GM23248 (cell line): ENCODE measurements at regions not wholly inside any gene's neighbourhood (a gene's known extent, or its start where the extent isn't known, plus 50 kb on each side); places are given as distances from the start of the nearest gene placed in this dataset.

Experiments used
- DNase-seq: peaks from one replicate; pipeline ENCODE4 v3.0.0-alpha.2; 2015
- H2AFZ ChIP-seq: fragments of 200-600 bp; sonication (generic); 2 replicates; pipeline ENCODE4 v1.6.1; 2016; ENCODE audit warnings: antibody characterized with exemption
- H3F3A ChIP-seq: fragments of 200-600 bp; sonication (generic); 2 replicates; pipeline ENCODE4 v1.6.1; 2016; ENCODE audit warnings: mild to moderate bottlenecking, antibody characterized with exemption, mixed run types; ENCODE audit not compliant: insufficient read depth
- H3K27ac ChIP-seq: fragments of 200-600 bp; sonication (generic); 2 replicates; pipeline ENCODE4 v1.5.1; 2016; ENCODE audit warnings: mild to moderate bottlenecking
- H3K27me3 ChIP-seq: fragments of 200-600 bp; sonication (generic); replicated peaks from 2 replicates; pipeline ENCODE4 v1.6.1; 2016; ENCODE audit warnings: mild to moderate bottlenecking; ENCODE audit not compliant: insufficient read depth
- H3K36me3 ChIP-seq: fragments of 200-600 bp; sonication (generic); 2 replicates; pipeline ENCODE4 v1.6.1; 2016; ENCODE audit warnings: low read depth, mild to moderate bottlenecking
- H3K4me1 ChIP-seq: fragments of 200-600 bp; sonication (generic); 2 replicates; pipeline ENCODE4 v1.6.1; 2016; ENCODE audit warnings: mild to moderate bottlenecking; ENCODE audit not compliant: insufficient read depth
- H3K4me2 ChIP-seq: fragments of 200-600 bp; sonication (generic); one replicate; pipeline ENCODE4 v1.6.1; 2016; ENCODE audit warnings: mild to moderate bottlenecking; ENCODE audit not compliant: unreplicated experiment
- H3K4me3 ChIP-seq: fragments of 200-600 bp; sonication (generic); 2 replicates; pipeline ENCODE4 v1.5.1; 2016; ENCODE audit warnings: mild to moderate bottlenecking
- H3K79me2 ChIP-seq: fragments of 200-600 bp; sonication (generic); 2 replicates; pipeline ENCODE4 v1.6.1; 2016; ENCODE audit warnings: mild to moderate bottlenecking; ENCODE audit not compliant: insufficient read depth
- H3K9ac ChIP-seq: fragments of 200-600 bp; sonication (generic); 2 replicates; pipeline ENCODE4 v1.6.1; 2016; ENCODE audit warnings: mild to moderate bottlenecking
- H3K9me2 ChIP-seq: fragments of 200-600 bp; sonication (generic); 2 replicates; pipeline ENCODE4 v1.6.1; 2016; ENCODE audit warnings: mixed run types, mild to moderate bottlenecking, moderate library complexity; ENCODE audit not compliant: insufficient read depth
- H3K9me3 ChIP-seq: fragments of 200-600 bp; sonication (generic); one replicate; pipeline ENCODE4 v1.6.1; 2017; ENCODE audit warnings: low read depth
- H4K20me1 ChIP-seq: fragments of 200-600 bp; sonication (generic); 2 replicates; pipeline ENCODE4 v1.6.0; 2016; ENCODE audit not compliant: insufficient read depth
- EZH2 ChIP-seq: fragments of 200-600 bp; sonication (generic); IDR thresholded peaks from 2 replicates; pipeline ENCODE4 v1.6.1; 2018; ENCODE audit warnings: antibody characterized with exemption, mild to moderate bottlenecking; ENCODE audit not compliant: insufficient read depth, poor library complexity, severe bottlenecking
- EZH2phosphoT487 ChIP-seq: fragments of 200-600 bp; sonication (generic); IDR thresholded peaks from 2 replicates; pipeline ENCODE4 v1.6.1; 2018; ENCODE audit warnings: antibody characterized with exemption, moderate library complexity, mild to moderate bottlenecking, low read depth; ENCODE audit not compliant: insufficient read depth
- WGBS, 2 experiments: methylation state at CpG; one replicate each; pipeline ENCODE4 v1.1.6; 2015 to 2017; ENCODE audit warnings: low lambda C conversion rate in 2 of 2, low coverage in 1 of 2; ENCODE audit errors: missing lambda C conversion rate in 2 of 2; 5-methylcytosine and 5-hydroxymethylcytosine counted together
- in situ Hi-C: fragments of 300-500 bp; cut with MboI; formaldehyde crosslinking; loops from 2 replicates; pipeline ENCODE4 v1.15.0; 2020

- no peaks in the 10 kb centered on the region for H3K9me3 ChIP-seq
- H3K36me3 ChIP-seq, result no peaks in the 10 kb centered on the region
- no peak overlapping the region for H3K27ac ChIP-seq
- in situ Hi-C loops, result no loop called here
- H3F3A ChIP-seq, result no peaks in the 10 kb centered on the region
- no peaks in the 10 kb centered on the region for H3K9me2 ChIP-seq
- H3K4me3 ChIP-seq, result no peak overlapping the region
- TF ChIP-seq EZH2 (no peak), EZH2phosphoT487 (no peak)
- no peaks in the 10 kb centered on the region for H4K20me1 ChIP-seq
- no peak overlapping the region for H3K9ac ChIP-seq
- 87 to 94% methylated on average over 1 of the region's 1 CpG for WGBS, 2 experiments
- H2AFZ ChIP-seq, result no peak overlapping the region
- H3K4me1 ChIP-seq, result peaks cover 7% of the 10 kb centered on the region; the same call in 1 of the 2 replicates
- no peak overlapping the region for H3K4me2 ChIP-seq
- H3K79me2 ChIP-seq, result no peaks in the 10 kb centered on the region
- no peaks in the 10 kb centered on the region for H3K27me3 ChIP-seq
- DNase-seq, result no peak
These were observed 552.7 kb upstream of the SLIT2 start for GRCh38 chr4:19698961-19699360.

GRCh38 chr4:19694812-19695211 lies 556.9 kb upstream of the SLIT2 start:
- WGBS, 2 experiments, result 98% methylated on average over 4 of the region's 4 CpGs
- DNase-seq, result no peak
- no peaks in the 10 kb centered on the region for H3K9me3 ChIP-seq

GRCh38 chr4:19693936-19694570 lies 557.7 kb upstream of the SLIT2 start:
- peak; percentile 5 for DNase-seq
- Histone ChIP-seq H3K9me2 (no peaks in the 10 kb centered on the region), H2AFZ (peak overlapping the region; percentile 50), H3K4me1 (peaks cover 19% of the 10 kb centered on the region), H3F3A (peaks cover 8% of the 10 kb centered on the region), H3K27ac (no peak overlapping the region), H3K79me2 (no peaks in the 10 kb centered on the region), H3K4me2 (no peak overlapping the region), H3K9me3 (no peaks in the 10 kb centered on the region), H4K20me1 (no peaks in the 10 kb centered on the region), H3K4me3 (no peak overlapping the region), H3K9ac (no peak overlapping the region), H3K36me3 (no peaks in the 10 kb centered on the region), H3K27me3 (no peaks in the 10 kb centered on the region)
- 37 to 53% methylated on average over 5 of the region's 5 CpGs for WGBS, 2 experiments
- no peak for TF ChIP-seq EZH2phosphoT487
- no peak for TF ChIP-seq EZH2
- in situ Hi-C loops, result no loop called here

More at GRCh38 chr4:19694812-19695211, 556.9 kb upstream of the SLIT2 start:
- H3K27me3 ChIP-seq, result no peaks in the 10 kb centered on the region
- no peak overlapping the region for H3K4me2 ChIP-seq
- no peak overlapping the region for H3K9ac ChIP-seq
- H3K27ac ChIP-seq, result no peak overlapping the region
- no peaks in the 10 kb centered on the region for H3K79me2 ChIP-seq
- in situ Hi-C loops, result no loop called here
- H4K20me1 ChIP-seq, result no peaks in the 10 kb centered on the region
- H2AFZ ChIP-seq, result no peak overlapping the region
- H3K4me1 ChIP-seq, result peaks cover 12% of the 10 kb centered on the region
- TF ChIP-seq EZH2phosphoT487, result no peak
- no peak for TF ChIP-seq EZH2
- no peaks in the 10 kb centered on the region for H3K36me3 ChIP-seq
- no peaks in the 10 kb centered on the region for H3K9me2 ChIP-seq
- H3K4me3 ChIP-seq, result no peak overlapping the region
- H3F3A ChIP-seq, result peaks cover under 1% of the 10 kb centered on the region; the same call in 1 of the 2 replicates

- H3K4me2 ChIP-seq, result peak overlapping the region; percentile 84
- H3K4me3 ChIP-seq, result peak overlapping the region; percentile 62
- H3K79me2 ChIP-seq, result no peaks in the 10 kb centered on the region
- peaks cover 19% of the 10 kb centered on the region for H3K4me1 ChIP-seq
- H3K9me3 ChIP-seq, result no peaks in the 10 kb centered on the region
- no peak overlapping the region for H3K9ac ChIP-seq
- TF ChIP-seq EZH2phosphoT487, result 0 out of 2 replicates have a peak, but pooled peaks have one; percentile 30
- TF ChIP-seq EZH2, result no peak
- no peaks in the 10 kb centered on the region for H3K9me2 ChIP-seq
- no peaks in the 10 kb centered on the region for H3K27me3 ChIP-seq
- in situ Hi-C loops, result no loop called here
- H3K27ac ChIP-seq, result peak overlapping the region; percentile 48
- WGBS, 2 experiments, result 9% methylated on average over 3 of the region's 3 CpGs
- H2AFZ ChIP-seq, result peak overlapping the region; percentile 57
- peak; percentile 83 for DNase-seq
- no peaks in the 10 kb centered on the region for H4K20me1 ChIP-seq
- H3K36me3 ChIP-seq, result no peaks in the 10 kb centered on the region
- H3F3A ChIP-seq, result peaks cover 8% of the 10 kb centered on the region
These were observed 562.2 kb upstream of the SLIT2 start for GRCh38 chr4:19689511-19689910.

GRCh38 chr4:19686456-19686855 lies 565.2 kb upstream of the SLIT2 start:
- Histone ChIP-seq H3K79me2 (no peaks in the 10 kb centered on the region), H3K4me2 (no peak overlapping the region), H3K27ac (no peak overlapping the region), H4K20me1 (no peaks in the 10 kb centered on the region), H3K9ac (no peak overlapping the region), H3K27me3 (no peaks in the 10 kb centered on the region), H3K9me2 (no peaks in the 10 kb centered on the region), H2AFZ (no peak overlapping the region), H3K4me3 (no peak overlapping the region), H3K36me3 (no peaks in the 10 kb centered on the region), H3F3A (peaks cover 8% of the 10 kb centered on the region), H3K4me1 (peaks cover 21% of the 10 kb centered on the region), H3K9me3 (no peaks in the 10 kb centered on the region)
- no peak for TF ChIP-seq EZH2phosphoT487
- no peak for TF ChIP-seq EZH2
- in situ Hi-C loops, result no loop called here
- no peak for DNase-seq
